Osteocyte (in vitro differentiated cells): ENCODE measurements at regions not wholly inside any gene's neighbourhood (a gene's known extent, or its start where the extent isn't known, plus 50 kb on each side); places are given as distances from the start of the nearest gene placed in this dataset.

Experiments
- DNase-seq: peaks from one replicate; pipeline ENCODE4 v3.0.0; 2021; ENCODE audit warnings: mixed read lengths; ENCODE audit not compliant: unreplicated experiment; ENCODE audit errors: extremely low spot score
- H3K27ac Mint-ChIP-seq: one replicate; pipeline ENCODE4 v1.8.0; 2021; ENCODE audit warnings: mild to moderate bottlenecking, mixed read lengths; ENCODE audit not compliant: unreplicated experiment
- H3K27me3 Mint-ChIP-seq: one replicate; pipeline ENCODE4 v1.8.0; 2021; ENCODE audit warnings: mixed read lengths; ENCODE audit not compliant: unreplicated experiment
- H3K36me3 Mint-ChIP-seq: one replicate; pipeline ENCODE4 v1.8.0; 2021; ENCODE audit warnings: mixed read lengths; ENCODE audit not compliant: unreplicated experiment
- H3K4me1 Mint-ChIP-seq: one replicate; pipeline ENCODE4 v1.8.0; 2021; ENCODE audit warnings: mixed read lengths; ENCODE audit not compliant: unreplicated experiment
- H3K4me3 Mint-ChIP-seq: one replicate; pipeline ENCODE4 v1.8.0; 2021; ENCODE audit warnings: mild to moderate bottlenecking, moderate library complexity, mixed read lengths; ENCODE audit not compliant: unreplicated experiment
- H3K9me3 Mint-ChIP-seq: one replicate; pipeline ENCODE4 v1.8.0; 2021; ENCODE audit warnings: mixed read lengths; ENCODE audit not compliant: unreplicated experiment
- CTCF ChIP-seq: fragments of 200-600 bp; sonication (generic); IDR thresholded peaks from 2 replicates; pipeline ENCODE4 v1.5.0; 2021; ENCODE audit warnings: antibody characterized with exemption, mild to moderate bottlenecking, moderate library complexity

GRCh38 chr7:24510759-24511158 lies 62.5 kb upstream of the PALS2 start:
- Mint-ChIP-seq H3K36me3 (no peaks in the 10 kb centered on the region), H3K4me3 (no peak overlapping the region), H3K9me3 (no peaks in the 10 kb centered on the region), H3K4me1 (no peaks in the 10 kb centered on the region), H3K27me3 (peaks cover 9% of the 10 kb centered on the region), H3K27ac (no peak overlapping the region)
- TF ChIP-seq CTCF, result no peak
- DNase-seq, result no peak

GRCh38 chr7:24517166-24517565 lies 56.1 kb upstream of the PALS2 start:
- no peak overlapping the region for H3K27ac Mint-ChIP-seq
- no peak overlapping the region for H3K4me3 Mint-ChIP-seq
- TF ChIP-seq CTCF, result no peak
- DNase-seq, result no peak
- no peaks in the 10 kb centered on the region for H3K36me3 Mint-ChIP-seq
- H3K4me1 Mint-ChIP-seq, result no peaks in the 10 kb centered on the region
- H3K9me3 Mint-ChIP-seq, result no peaks in the 10 kb centered on the region
- H3K27me3 Mint-ChIP-seq, result peaks cover 21% of the 10 kb centered on the region

GRCh38 chr7:24521917-24522623 lies 51.2 kb upstream of the PALS2 start:
- DNase-seq, result no peak
- no peaks in the 10 kb centered on the region for H3K36me3 Mint-ChIP-seq
- H3K9me3 Mint-ChIP-seq, result no peaks in the 10 kb centered on the region

More at GRCh38 chr7:24521917-24522623, 51.2 kb upstream of the PALS2 start:
- H3K27me3 Mint-ChIP-seq, result peaks cover 32% of the 10 kb centered on the region
- H3K4me1 Mint-ChIP-seq, result no peaks in the 10 kb centered on the region
- TF ChIP-seq CTCF, result no peak
- no peak overlapping the region for H3K4me3 Mint-ChIP-seq
- H3K27ac Mint-ChIP-seq, result no peak overlapping the region
